H4 (cell line): ENCODE measurements at regions not wholly inside any gene's neighbourhood (a gene's known extent, or its start where the extent isn't known, plus 50 kb on each side); places are given as distances from the start of the nearest gene placed in this dataset.
A peak's percentile ranks its signal among the peaks of the same experiment; 100 is the strongest.

ENCODE experiments used
- DNase-seq: peaks from one replicate; pipeline ENCODE4 v3.0.0-alpha.2; 2015; ENCODE audit warnings: low spot score

GRCh38 chr6:84464471-84464870 is 237.0 kb upstream of the CEP162 start:
- DNase-seq, result no peak

- DNase-seq, result no peak
Observed at GRCh38 chr6:84462698-84463097, 235.3 kb upstream of the CEP162 start.

- DNase-seq, result no peak
Observed at GRCh38 chr6:84461461-84461860, 234.0 kb upstream of the CEP162 start.

GRCh38 chr6:84460491-84460890 is 233.0 kb upstream of the CEP162 start:
- DNase-seq, result no peak

GRCh38 chr6:84459401-84459800 is 232.0 kb upstream of the CEP162 start:
- no peak for DNase-seq

- no peak for DNase-seq
Observed at GRCh38 chr6:84458271-84458670, 230.8 kb upstream of the CEP162 start.

- DNase-seq, result no peak
Observed at GRCh38 chr6:84457276-84457675, 229.8 kb upstream of the CEP162 start.

- DNase-seq, result no peak
Observed at GRCh38 chr6:84456803-84457202, 229.4 kb upstream of the CEP162 start.

GRCh38 chr6:84455511-84456029 is 228.1 kb upstream of the CEP162 start:
- DNase-seq, result peak; percentile 4

GRCh38 chr6:84453499-84453898 is 226.1 kb upstream of the CEP162 start:
- no peak for DNase-seq

GRCh38 chr6:84450018-84450417 is 222.6 kb upstream of the CEP162 start:
- DNase-seq, result no peak

- no peak for DNase-seq
Observed at GRCh38 chr6:84449220-84449619, 221.8 kb upstream of the CEP162 start.

GRCh38 chr6:84448331-84448730 is 220.9 kb upstream of the CEP162 start:
- no peak for DNase-seq

GRCh38 chr6:84447651-84448050 is 220.2 kb upstream of the CEP162 start:
- no peak for DNase-seq

- DNase-seq, result no peak
Observed at GRCh38 chr6:84445068-84445467, 217.6 kb upstream of the CEP162 start.

GRCh38 chr6:84442208-84442607 is 214.8 kb upstream of the CEP162 start:
- DNase-seq, result no peak

- DNase-seq, result no peak
Observed at GRCh38 chr6:84441456-84441855, 214.0 kb upstream of the CEP162 start.

- DNase-seq, result no peak
Observed at GRCh38 chr6:84434550-84434949, 207.1 kb upstream of the CEP162 start.

- no peak for DNase-seq
Observed at GRCh38 chr6:84432619-84433018, 205.2 kb upstream of the CEP162 start.

- peak; percentile 11 for DNase-seq
Observed at GRCh38 chr6:84428300-84428907, 201.0 kb upstream of the CEP162 start.

GRCh38 chr6:84425971-84426705 is 198.7 kb upstream of the CEP162 start:
- DNase-seq, result no peak

GRCh38 chr6:84424956-84425355 is 197.5 kb upstream of the CEP162 start:
- no peak for DNase-seq

GRCh38 chr6:84422380-84422968 is 195.0 kb upstream of the CEP162 start:
- peak; percentile 14 for DNase-seq
